GM21576 (cell line): ENCODE measurements at regions not wholly inside any gene's neighbourhood (a gene's known extent, or its start where the extent isn't known, plus 50 kb on each side); places are given as distances from the start of the nearest gene placed in this dataset.
A peak's percentile ranks its signal among the peaks of the same experiment; 100 is the strongest.
"Not testable (repeated sequence)": the region's sequence is repeated elsewhere in the genome, so short reads cannot be mapped to it uniquely, and the experiment has no call there.

Source experiments
- ATAC-seq: cut with Tn5 transposase; IDR thresholded peaks from one replicate; pipeline ENCODE4 v1.9.1; 2021; ENCODE audit warnings: mild to moderate bottlenecking, moderate library complexity; ENCODE audit not compliant: unreplicated experiment

- ATAC-seq = no peak
These were observed 996.3 kb downstream of the TAF11L14 start for GRCh38 chr5:18630458-18631045.

- no peak for ATAC-seq
These were observed 1018.4 kb downstream of the TAF11L14 start for GRCh38 chr5:18652404-18653215.

DNA sequence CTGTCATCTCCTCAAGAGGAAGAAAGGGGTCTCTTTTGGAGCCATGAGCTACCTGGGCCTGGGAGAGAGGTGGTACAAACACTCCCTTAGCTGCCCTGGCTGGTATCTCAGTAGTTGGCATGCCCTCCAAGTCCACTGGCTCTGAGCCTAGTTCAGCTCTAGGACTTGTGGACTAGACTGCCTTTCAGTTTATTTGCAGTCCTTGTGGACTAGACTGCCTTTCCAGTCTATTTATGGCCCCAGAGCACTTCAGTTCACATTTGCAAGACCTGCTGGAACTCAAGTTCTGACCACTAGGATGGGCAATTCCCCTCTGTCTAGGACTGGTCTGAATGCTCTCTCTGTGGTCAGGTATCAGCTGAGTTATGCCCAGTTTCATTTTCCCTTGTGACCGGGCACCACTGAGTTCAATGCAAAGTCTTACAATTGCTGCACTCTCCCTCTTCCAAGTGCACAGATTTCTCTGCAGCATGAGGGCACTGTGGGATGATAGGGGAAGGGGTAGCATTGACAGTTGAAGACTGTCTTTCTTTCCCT, 1019.0 kb downstream of the TAF11L14 start:
- no peak for ATAC-seq

DNA sequence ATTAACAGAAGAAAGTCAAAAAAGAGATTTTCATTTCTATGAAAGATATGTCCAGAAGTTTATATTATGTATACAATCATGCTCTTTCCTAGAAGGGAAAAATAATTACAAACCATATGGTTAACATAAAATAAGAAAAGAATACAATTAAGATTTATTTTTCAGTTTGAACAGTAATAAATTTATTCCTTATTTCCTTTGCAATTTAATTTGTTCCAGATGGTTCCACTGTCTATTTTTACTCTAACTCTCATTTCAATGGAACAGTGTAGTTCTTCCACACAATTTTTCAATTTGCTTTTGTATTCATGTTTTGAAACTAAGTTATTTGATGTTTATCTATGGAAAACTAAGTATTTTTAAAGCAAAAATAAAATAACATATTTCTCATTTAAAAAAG, 1026.3 kb downstream of the TAF11L14 start:
- no peak for ATAC-seq

GRCh38 chr5:18662231-18662630, 1028.0 kb downstream of the TAF11L14 start:
- no peak for ATAC-seq

DNA sequence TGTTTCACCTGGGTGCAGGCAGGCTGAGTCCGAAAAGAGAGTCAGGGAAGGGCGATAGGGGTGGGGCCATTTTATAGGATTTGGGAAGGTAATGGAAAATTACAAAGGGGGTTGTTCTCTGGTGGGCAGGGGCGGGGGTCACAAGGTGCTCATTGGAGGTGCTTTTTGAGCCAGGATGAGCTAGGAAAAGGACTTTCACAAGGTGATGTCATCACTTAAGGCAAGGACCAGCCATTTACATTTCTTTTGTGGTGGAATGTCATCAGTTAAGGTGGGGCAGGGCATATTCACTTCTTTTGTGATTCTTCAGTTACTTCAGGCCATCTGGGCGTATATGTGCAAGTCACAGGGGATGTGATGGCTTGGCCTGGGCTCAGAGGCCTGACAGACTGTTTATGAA, 1040.0 kb downstream of the TAF11L14 start:
- ATAC-seq = not testable (repeated sequence)

- no peak for ATAC-seq
These were observed 1040.8 kb downstream of the TAF11L14 start for GRCh38 chr5:18675041-18675440.

GRCh38 chr5:18686253-18686652, 1052.0 kb downstream of the TAF11L14 start:
- ATAC-seq = no peak

DNA sequence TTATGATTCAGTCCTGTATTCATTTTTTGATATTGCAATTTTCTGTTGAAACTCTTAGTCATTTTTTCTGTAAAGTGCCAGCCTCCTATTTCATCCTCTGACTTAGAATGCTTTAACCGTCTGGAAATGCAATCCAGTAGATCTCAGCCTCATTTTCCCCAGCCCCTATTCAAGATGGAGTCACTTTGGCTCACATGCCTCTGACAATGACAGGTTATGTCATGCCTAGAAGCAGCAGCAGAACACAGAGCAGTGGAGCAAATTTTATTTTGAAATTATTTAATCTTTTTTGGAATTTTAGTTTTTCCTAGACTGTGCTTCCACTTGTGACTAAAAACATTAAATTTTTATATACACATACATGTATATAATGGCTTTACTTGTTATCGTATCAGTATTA, 1053.2 kb downstream of the TAF11L14 start:
- ATAC-seq = no peak

GRCh38 chr5:18699681-18700080, 1065.4 kb downstream of the TAF11L14 start:
- ATAC-seq = no peak

DNA sequence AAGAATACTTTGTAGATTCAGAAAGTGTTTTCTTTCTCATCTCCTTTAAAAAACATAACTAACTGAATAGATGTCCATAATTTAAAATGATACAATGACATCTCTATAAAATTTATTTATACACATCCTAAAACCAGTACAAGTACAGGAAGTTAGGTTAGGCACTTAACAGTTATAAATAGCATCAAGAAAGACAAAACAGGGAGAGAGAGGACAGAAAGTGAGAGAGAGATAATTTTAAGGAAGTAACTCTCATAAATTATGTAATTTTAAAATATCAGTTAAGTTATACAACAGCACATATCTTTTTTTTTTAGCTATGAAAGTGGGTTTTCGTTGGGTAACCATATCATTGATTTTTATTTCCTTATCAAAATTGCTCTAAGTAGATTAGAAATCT, 1068.6 kb downstream of the TAF11L14 start:
- no peak for ATAC-seq

GRCh38 chr5:18712936-18713485, 1078.8 kb downstream of the TAF11L14 start:
- no peak for ATAC-seq

DNA sequence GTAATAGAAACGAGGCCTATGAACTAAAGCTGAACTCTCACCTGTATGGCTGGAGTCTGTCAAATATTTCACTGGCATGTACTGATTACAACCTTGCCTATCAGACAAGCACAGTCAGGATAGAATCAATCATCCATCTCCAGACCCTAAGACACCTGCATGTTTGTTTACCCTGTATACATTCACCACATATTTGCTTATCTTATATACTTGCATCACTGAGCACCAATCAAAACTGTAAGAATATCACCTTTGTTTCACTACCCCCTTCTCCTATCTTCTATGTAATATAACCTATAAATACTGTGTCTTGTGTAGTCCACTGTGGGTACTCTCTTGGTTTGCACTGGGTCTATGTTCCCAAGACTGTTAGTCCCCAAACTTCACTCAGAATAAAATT, 1085.7 kb downstream of the TAF11L14 start:
- ATAC-seq = peak; percentile 56

- ATAC-seq = no peak
These were observed 1098.6 kb downstream of the TAF11L14 start for GRCh38 chr5:18732556-18733479.

- ATAC-seq = no peak
These were observed 1101.8 kb downstream of the TAF11L14 start for GRCh38 chr5:18736051-18736398.

- not testable (repeated sequence) for ATAC-seq
These were observed 1102.5 kb downstream of the TAF11L14 start for GRCh38 chr5:18736736-18737135.

DNA sequence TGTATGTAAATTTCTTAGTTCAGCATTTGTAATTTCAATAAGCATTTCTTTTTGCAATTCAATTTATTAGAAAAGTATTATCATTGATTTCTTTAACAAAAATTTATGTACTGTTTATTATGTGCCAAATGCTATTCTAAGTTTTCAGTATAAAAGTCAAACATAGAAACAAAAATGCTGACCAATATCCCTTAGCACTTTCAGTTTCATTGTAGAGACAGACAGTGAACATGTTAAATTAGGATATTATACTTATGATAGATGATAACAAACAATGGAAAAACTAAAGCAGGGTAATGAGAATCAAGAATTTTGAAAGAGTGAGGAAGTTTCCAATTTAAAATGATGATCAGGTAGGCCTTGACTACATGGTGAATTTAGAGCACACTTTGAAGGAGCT, 1106.0 kb downstream of the TAF11L14 start:
- ATAC-seq = peak; percentile 34

DNA sequence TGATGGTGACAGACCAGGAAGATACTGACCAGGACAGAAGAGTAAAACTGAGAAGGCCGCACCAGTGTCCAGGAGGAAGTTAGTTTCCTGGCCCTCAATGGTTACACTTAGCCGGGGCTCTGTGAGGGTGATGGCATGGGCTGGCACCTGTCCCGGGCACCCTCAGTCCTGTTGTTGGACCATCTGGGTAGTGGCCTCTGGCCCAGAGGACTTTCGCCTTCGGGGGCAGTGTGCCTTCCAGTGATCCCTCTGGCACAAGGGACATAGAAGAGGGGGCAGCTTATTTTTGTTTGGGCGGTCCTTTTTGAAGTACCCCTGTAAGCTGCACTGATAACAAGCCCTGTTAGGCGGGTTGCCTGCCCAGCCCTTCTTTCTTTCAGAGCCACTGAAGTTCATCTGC, 1108.6 kb downstream of the TAF11L14 start:
- no peak for ATAC-seq

DNA sequence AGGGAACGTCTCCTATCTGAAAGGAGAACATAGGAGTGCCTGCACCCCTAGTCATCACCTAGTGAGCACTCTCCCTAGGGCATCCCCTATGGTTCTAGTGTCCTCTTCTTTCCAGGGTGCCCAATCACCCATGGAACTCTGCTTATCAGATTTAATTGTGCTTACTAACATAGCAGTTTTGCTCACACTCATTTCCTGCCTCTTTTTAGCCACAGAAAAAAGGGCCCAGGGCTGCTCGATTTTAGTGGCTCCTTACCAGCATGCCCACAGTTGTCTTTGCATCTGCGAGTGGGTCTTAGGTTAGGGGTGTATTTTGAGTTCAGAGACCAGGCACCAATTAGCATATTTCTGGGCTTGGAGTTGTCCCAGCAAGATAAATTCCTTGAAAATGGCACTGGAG, 1110.2 kb downstream of the TAF11L14 start:
- peak; percentile 10 for ATAC-seq

- peak; percentile 44 for ATAC-seq
These were observed 1111.1 kb downstream of the TAF11L14 start for GRCh38 chr5:18745042-18745987.
